ENCODE measurements at regions not wholly inside any gene's neighbourhood (a gene's known extent, or its start where the extent isn't known, plus 50 kb on each side); places are given as distances from the start of the nearest gene placed in this dataset.

DNA sequence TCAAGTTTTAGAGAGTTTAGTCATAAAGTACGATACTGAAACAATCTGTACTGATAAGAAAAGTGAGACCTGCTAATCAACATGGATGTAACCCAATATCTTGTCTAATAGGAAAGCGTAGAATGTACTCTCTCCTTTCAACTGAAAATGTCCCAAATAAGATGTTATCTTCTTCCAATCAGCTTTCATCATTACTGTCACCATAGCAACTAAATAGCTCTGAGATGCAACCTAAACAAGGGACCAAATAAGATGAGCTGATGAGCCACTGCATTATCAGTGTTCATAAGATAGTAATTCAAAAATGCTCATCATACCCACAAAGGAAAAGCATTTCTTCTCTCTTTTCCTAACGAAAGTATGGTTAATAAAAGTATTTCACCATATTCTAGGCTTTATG, 1108.3 kb upstream of the MAP3K7 start:
- no peak for DNase-seq (ENCODE audit: low spot score)
- TF ChIP-seq, protein P1, sequence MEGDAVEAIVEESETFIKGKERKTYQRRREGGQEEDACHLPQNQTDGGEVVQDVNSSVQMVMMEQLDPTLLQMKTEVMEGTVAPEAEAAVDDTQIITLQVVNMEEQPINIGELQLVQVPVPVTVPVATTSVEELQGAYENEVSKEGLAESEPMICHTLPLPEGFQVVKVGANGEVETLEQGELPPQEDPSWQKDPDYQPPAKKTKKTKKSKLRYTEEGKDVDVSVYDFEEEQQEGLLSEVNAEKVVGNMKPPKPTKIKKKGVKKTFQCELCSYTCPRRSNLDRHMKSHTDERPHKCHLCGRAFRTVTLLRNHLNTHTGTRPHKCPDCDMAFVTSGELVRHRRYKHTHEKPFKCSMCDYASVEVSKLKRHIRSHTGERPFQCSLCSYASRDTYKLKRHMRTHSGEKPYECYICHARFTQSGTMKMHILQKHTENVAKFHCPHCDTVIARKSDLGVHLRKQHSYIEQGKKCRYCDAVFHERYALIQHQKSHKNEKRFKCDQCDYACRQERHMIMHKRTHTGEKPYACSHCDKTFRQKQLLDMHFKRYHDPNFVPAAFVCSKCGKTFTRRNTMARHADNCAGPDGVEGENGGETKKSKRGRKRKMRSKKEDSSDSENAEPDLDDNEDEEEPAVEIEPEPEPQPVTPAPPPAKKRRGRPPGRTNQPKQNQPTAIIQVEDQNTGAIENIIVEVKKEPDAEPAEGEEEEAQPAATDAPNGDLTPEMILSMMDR (IDR thresholded peaks at IDR 0.05) = no peak
- Histone ChIP-seq H3K27ac (no peak overlapping the region), H3K4me3 (no peak overlapping the region)

DNA sequence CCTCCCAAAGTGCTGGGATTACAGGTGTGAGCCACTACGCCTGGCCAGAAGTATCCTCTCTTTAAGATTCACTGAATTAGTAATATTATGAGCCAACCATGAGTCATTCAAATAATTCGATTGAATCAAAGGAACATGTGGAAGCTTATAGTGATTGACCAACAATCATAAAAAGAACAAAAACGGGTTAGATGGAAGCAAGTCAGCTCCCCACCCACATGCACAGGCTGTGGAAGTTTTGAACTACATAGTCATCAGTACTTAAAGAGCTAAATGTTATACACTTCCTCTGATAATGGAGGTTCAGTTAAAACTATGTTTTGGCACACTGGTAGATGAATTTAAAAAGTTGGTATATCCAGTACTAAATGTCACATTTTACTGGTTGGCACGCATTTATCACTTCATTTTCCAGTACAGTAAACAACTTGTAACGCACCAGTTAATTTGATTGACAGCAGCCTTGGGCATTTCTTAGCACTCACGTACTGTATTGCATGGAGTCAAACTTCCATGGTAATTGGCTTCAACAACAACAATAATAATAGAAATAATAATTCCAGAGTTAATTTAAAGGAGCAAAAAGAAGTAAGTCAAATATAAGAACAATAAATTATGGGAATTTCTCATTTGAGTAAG, 1107.3 kb upstream of the MAP3K7 start:
- DNase-seq (ENCODE audit: low spot score) = no peak
- no peak overlapping the region for H3K4me3 ChIP-seq
- TF ChIP-seq, protein P1 (IDR thresholded peaks at IDR 0.05) = no peak
- H3K27ac ChIP-seq = no peak overlapping the region

DNA sequence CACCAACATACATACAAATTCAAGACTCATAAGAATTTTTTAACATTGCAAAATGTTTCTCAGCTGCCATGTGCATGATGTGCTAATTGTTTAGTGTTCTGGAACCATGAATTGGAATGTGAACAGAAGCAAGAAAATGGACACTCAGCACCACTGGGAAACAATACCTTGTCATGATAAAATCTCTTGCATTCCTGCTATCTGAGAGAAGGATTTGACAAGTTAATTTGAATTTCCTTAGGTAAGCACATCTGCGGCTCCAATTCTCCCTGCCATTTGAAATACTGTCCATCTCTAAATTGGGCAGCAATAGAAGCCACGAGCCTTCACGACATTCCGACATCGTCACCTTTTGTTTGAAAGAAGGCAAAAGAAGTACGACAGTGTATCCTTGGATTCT, 1104.6 kb upstream of the MAP3K7 start:
- DNase-seq (ENCODE audit: low spot score) = no peak
- Histone ChIP-seq H3K4me3 (no peak overlapping the region), H3K27ac (no peak overlapping the region)
- TF ChIP-seq, protein P1 (IDR thresholded peaks at IDR 0.05) = no peak

DNA sequence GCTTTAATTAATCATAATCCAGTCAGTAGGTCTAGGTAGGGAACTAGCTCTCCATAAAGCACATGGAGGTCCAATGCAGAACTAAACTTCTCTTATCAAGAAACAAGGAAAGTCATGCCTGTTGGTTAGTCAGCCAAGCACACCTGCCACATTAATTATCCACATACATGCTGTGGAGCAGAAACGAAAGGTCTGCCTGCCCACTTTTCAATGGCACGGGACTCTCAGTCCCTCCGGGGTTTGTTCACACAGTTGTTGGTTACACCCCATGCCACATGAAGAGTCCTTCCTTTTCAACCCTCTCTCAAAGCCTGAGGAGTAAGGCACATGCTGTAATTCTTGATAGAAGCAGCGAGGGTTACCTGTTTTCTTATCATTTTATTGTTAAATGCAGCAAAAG, 1096.4 kb upstream of the MAP3K7 start:
- no peak overlapping the region for H3K4me3 ChIP-seq
- H3K27ac ChIP-seq = no peak overlapping the region
- TF ChIP-seq, protein P1 (IDR thresholded peaks at IDR 0.05) = no peak
- DNase-seq (ENCODE audit: low spot score) = no peak

DNA sequence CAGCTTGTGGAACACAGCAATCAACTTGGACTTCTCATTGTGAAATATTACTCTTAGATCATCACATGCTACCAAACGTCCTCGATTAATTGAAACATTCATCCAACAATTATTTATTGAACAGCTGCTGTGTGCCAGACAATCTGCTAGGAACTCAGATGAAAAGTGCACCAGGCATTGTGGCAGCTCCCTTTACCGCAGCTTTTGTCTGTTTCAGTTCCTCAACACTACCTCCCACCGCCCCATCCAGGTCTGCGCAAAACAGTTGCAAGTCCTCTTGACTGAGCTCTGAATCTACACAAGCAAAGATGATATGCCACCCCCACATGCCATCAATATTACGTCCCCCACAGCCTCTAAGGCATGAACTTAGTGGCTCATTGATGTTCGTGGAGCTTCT, 1094.4 kb upstream of the MAP3K7 start:
- no peak for DNase-seq (ENCODE audit: low spot score)
- no peak overlapping the region for H3K27ac ChIP-seq
- TF ChIP-seq, protein P1 (IDR thresholded peaks at IDR 0.05) = no peak
- H3K4me3 ChIP-seq = no peak overlapping the region

DNA sequence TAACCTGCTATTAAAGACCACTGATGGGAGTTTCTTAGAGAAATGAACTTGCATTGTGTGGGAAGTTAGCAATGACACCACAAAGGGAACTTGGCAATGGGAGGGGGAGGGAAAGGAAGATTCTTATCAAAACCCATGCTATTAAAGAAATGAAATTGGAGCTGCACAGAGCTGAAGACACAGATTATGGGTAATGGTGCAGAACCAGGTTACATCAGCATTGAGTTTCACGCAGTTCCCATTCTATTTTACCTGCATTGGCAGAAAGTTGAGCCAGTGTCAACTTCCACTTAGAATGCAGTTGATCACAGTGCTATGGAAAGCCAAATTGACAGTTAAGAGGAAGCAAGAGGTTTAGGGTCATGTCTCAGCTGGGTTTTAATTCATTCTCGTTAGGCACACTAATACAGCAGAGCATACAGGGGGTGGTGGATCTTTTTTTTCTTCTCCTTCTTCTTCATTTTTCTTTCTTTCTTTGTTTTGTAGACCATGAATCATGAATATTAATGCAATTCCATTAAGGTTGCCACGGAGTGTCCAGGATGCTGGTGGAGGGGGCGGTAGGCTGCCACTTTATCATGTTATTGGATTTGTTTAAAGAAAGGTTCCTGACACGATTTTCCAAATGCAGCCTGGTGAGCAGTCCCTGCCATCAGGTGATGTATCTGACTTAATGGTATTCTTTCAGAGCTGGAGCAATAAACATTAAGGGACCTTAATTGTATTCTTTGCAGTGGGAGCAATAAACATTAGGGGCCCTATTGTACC, 1092.0 kb upstream of the MAP3K7 start:
- DNase-seq (ENCODE audit: low spot score) = no peak
- no peak overlapping the region for H3K27ac ChIP-seq
- H3K4me3 ChIP-seq = no peak overlapping the region
- TF ChIP-seq, protein P1 (IDR thresholded peaks at IDR 0.05) = no peak

DNA sequence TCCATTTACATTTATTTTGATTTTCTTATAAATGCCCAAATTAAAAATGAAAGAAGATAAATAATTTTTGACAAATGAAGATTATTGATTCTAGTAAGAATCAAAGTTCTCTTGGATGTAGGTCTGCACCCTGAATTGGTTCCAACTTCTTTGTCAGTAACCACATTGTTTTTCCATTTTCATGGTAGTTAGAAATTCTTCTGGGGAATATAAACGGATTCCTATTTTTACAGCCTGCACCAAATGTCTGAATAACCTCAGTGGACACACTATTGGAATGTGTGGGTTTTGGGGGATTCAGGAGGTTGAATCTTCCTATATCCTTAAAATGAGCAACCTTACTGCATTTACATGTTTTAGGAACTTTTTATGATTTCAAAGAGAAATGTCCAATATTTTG, 1085.3 kb upstream of the MAP3K7 start:
- H3K27ac ChIP-seq = no peak overlapping the region
- DNase-seq (ENCODE audit: low spot score) = no peak
- TF ChIP-seq, protein P1 (IDR thresholded peaks at IDR 0.05) = no peak
- no peak overlapping the region for H3K4me3 ChIP-seq
